Keratinocyte (primary cell): ENCODE measurements at regions not wholly inside any gene's neighbourhood (a gene's known extent, or its start where the extent isn't known, plus 50 kb on each side); places are given as distances from the start of the nearest gene placed in this dataset.
A peak's percentile ranks its signal among the peaks of the same experiment; 100 is the strongest.

ENCODE experiments used
- DNase-seq: peaks from one replicate; pipeline ENCODE4 v3.0.0-alpha.2; 2011; ENCODE audit warnings: low read depth, missing footprints, low spot score
- FAIRE-seq: peaks from 2 replicates; lab custom pipeline; 2011; peaks lifted over from hg19 to GRCh38; lab: Jason Lieb, UNC
- H2AFZ ChIP-seq: 2 replicates; pipeline ENCODE4 v1.6.0; 2012; ENCODE audit warnings: low read length, control low read depth, inconsistent platforms; ENCODE audit not compliant: control insufficient read depth
- H3K27ac ChIP-seq: 2 replicates; pipeline ENCODE4 v1.5.1; 2011; ENCODE audit warnings: low read length; ENCODE audit not compliant: control insufficient read depth, insufficient read depth
- H3K27me3 ChIP-seq: 3 replicates; pipeline ENCODE4 v1.6.0; 2011; ENCODE audit warnings: low read length; ENCODE audit not compliant: control insufficient read depth, insufficient read depth; ENCODE audit errors: extremely low read depth
- H3K36me3 ChIP-seq, 2 experiments: 2 replicates in 1 of 2; 3 replicates in 1 of 2; pipeline ENCODE4 v1.5.1; 2011; ENCODE audit warnings: low read length in 2 of 2, mild to moderate bottlenecking in 1 of 2; ENCODE audit not compliant: control insufficient read depth in 2 of 2, insufficient read depth in 2 of 2; ENCODE audit errors: extremely low read depth in 1 of 2
- H3K4me1 ChIP-seq: 3 replicates; pipeline ENCODE4 v1.5.1; 2011; ENCODE audit warnings: low read length; ENCODE audit not compliant: control insufficient read depth, insufficient read depth; ENCODE audit errors: extremely low read depth
- H3K4me2 ChIP-seq: 3 replicates; pipeline ENCODE4 v1.6.0; 2011; ENCODE audit warnings: low read depth, low read length; ENCODE audit not compliant: control insufficient read depth, insufficient read depth; ENCODE audit errors: extremely low read depth
- H3K4me3 ChIP-seq, 3 experiments: fragments of 200-600 bp in 1 of 3; sonication (generic) in 1 of 3; 2 replicates in 2 of 3; 3 replicates in 1 of 3; pipeline ENCODE4 v1.5.1; 2011 to 2016; ENCODE audit warnings: low read length in 3 of 3, mild to moderate bottlenecking in 3 of 3, control low read depth in 2 of 3, inconsistent platforms in 1 of 3, low read depth in 1 of 3, mixed read lengths in 1 of 3, mixed run types in 1 of 3, moderate library complexity in 1 of 3; ENCODE audit not compliant: control insufficient read depth in 2 of 3, insufficient read depth in 2 of 3; ENCODE audit errors: extremely low read depth in 1 of 3
- H3K79me2 ChIP-seq: 2 replicates; pipeline ENCODE4 v1.6.0; 2012; ENCODE audit warnings: low read length; ENCODE audit not compliant: control insufficient read depth, insufficient read depth
- H3K9ac ChIP-seq: 3 replicates; pipeline ENCODE4 v1.6.0; 2011; ENCODE audit warnings: low read length; ENCODE audit not compliant: control insufficient read depth, insufficient read depth; ENCODE audit errors: extremely low read depth
- H3K9me1 ChIP-seq: 3 replicates; pipeline ENCODE4 v1.6.0; 2011; ENCODE audit warnings: low read length; ENCODE audit not compliant: control insufficient read depth, insufficient read depth; ENCODE audit errors: extremely low read depth
- H3K9me3 ChIP-seq: 2 replicates; pipeline ENCODE4 v1.5.1; 2012; ENCODE audit warnings: low read depth, low read length; ENCODE audit not compliant: control insufficient read depth
- H4K20me1 ChIP-seq: 3 replicates; pipeline ENCODE4 v1.6.0; 2011; ENCODE audit warnings: low read length; ENCODE audit not compliant: control insufficient read depth, insufficient read depth; ENCODE audit errors: extremely low read depth
- CTCF ChIP-seq, 3 experiments: IDR thresholded peaks in 1 of 3; conservative IDR thresholded peaks in 1 of 3; optimal IDR thresholded peaks in 1 of 3; 2 replicates in 2 of 3; 3 replicates in 1 of 3; pipeline versions ENCODE3 to v1.5.1; 2011; ENCODE audit warnings: low read length in 3 of 3, mild to moderate bottlenecking in 3 of 3, moderate library complexity in 2 of 3, control low read depth in 1 of 3, inconsistent platforms in 1 of 3; ENCODE audit not compliant: insufficient read depth in 2 of 3; ENCODE audit errors: extremely low read depth in 1 of 3
- EZH2 ChIP-seq: IDR thresholded peaks from one replicate; pipeline ENCODE4 v1.6.1; 2012; ENCODE audit warnings: inconsistent platforms, mild to moderate bottlenecking, low read length, moderate library complexity
- dilution Hi-C: fragments of 300-500 bp; cut with MboI; formaldehyde crosslinking; loops from one replicate; pipeline ENCODE4 v1.7.0; 2020; ENCODE audit warnings: low sequenced_read_pairs; ENCODE audit not compliant: extremely low pct_ligation_motif_present

DNA sequence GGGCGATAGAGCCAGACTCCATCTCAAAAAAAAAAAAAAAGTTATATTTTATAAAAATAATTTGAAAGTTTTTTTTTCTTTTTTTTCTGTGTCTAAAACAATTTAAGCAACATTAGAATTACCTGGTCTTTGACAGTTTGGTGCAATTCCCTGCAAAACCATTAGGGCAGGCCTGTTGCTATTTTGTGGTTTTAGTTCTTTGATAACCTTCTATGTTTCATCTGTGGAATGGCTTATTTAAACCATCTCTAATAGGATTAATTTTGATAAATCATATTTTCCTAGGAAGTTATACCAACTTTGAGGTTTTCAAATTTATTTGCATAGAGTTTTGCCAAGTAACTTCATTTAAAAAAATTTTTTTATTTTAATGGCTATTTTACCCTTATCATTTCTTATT is 141.2 kb upstream of the TWIST2 start:
- H3K27ac ChIP-seq, result no peak overlapping the region
- H3K79me2 ChIP-seq, result no peaks in the 10 kb centered on the region
- dilution Hi-C loops, result no loop called here
- no peaks in the 10 kb centered on the region for H3K4me1 ChIP-seq
- no peaks in the 10 kb centered on the region for H3K9me3 ChIP-seq
- H3K27me3 ChIP-seq, result no peaks in the 10 kb centered on the region
- no peak overlapping the region for H3K9ac ChIP-seq
- no peaks in the 10 kb centered on the region for H3K36me3 ChIP-seq
- H3K4me3 ChIP-seq, result no peak overlapping the region
- DNase-seq (no peak), FAIRE-seq (no peak)
- H3K4me2 ChIP-seq, result no peak overlapping the region
- TF ChIP-seq EZH2 (no peak), CTCF (optimal IDR thresholded peaks at IDR 0.05 in 1 of 3, IDR thresholded peaks at IDR 0.05 in 1 of 3, conservative IDR thresholded peaks at IDR 0.05 in 1 of 3; ENCODE audit: extremely low read depth in 1 of 3, insufficient read depth in 2 of 3, low read length in 3 of 3) (peak in 2 of 3 experiments; percentile 17 to 27)
- H2AFZ ChIP-seq, result no peak overlapping the region
- no peaks in the 10 kb centered on the region for H3K9me1 ChIP-seq
- H4K20me1 ChIP-seq, result no peaks in the 10 kb centered on the region

DNA sequence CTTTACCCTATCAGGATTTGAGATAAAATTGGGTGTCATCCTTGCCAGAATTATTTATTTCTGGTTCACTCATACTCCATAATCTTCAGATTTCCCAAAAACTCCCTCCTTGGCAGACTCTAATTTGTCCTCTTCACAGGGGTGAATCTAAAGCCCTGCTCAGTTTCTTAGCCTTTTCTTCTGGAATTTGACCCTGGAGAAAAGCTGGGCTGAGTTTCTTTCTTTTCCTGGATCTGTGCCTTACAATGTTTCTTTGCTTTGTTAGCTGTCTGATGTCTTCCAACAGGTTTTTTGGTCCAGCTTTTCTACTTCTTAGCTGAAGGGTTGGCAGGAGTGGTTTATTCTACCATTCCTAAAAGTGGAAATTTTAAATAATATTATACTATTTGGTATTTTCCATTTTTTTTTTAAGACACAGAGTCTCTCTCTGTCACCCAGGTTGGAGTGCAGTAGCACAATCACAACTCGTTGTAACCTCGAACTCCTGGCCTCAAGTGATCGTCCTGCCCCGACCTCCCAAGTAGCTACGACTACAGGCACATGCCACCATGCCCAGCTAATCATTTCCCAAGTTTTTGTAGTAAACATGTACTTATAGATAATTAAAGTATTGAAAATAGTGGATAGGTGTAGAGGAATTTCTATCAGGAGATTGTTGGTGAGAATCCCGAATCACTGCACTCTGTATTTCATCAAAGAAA is 138.4 kb upstream of the TWIST2 start:
- FAIRE-seq (no peak), DNase-seq (no peak)
- Histone ChIP-seq H3K4me2 (no peak overlapping the region), H3K27ac (no peak overlapping the region), H3K79me2 (no peaks in the 10 kb centered on the region), H3K9ac (no peak overlapping the region), H3K36me3 (no peaks in the 10 kb centered on the region), H4K20me1 (no peaks in the 10 kb centered on the region), H2AFZ (no peak overlapping the region), H3K4me3 (no peak overlapping the region), H3K9me1 (no peaks in the 10 kb centered on the region), H3K4me1 (no peaks in the 10 kb centered on the region), H3K27me3 (peaks cover 7% of the 10 kb centered on the region), H3K9me3 (no peaks in the 10 kb centered on the region)
- dilution Hi-C loops, result no loop called here
- no peak for TF ChIP-seq CTCF (optimal IDR thresholded peaks at IDR 0.05 in 1 of 3, IDR thresholded peaks at IDR 0.05 in 1 of 3, conservative IDR thresholded peaks at IDR 0.05 in 1 of 3; ENCODE audit: extremely low read depth in 1 of 3, insufficient read depth in 2 of 3, low read length in 3 of 3)
- TF ChIP-seq EZH2, result no peak
